Putamen (tissue), 1 donor: ENCODE measurements at regions not wholly inside any gene's neighbourhood (a gene's known extent, or its start where the extent isn't known, plus 50 kb on each side); places are given as distances from the start of the nearest gene placed in this dataset.

Experiments
- DNase-seq: peaks from one replicate; pipeline ENCODE4 v3.0.0-alpha.2; 2016; ENCODE audit warnings: low spot score

- DNase-seq: no peak
These were observed 1052.6 kb downstream of the ADGRL3 start for GRCh38 chr4:62252728-62253127.

DNA sequence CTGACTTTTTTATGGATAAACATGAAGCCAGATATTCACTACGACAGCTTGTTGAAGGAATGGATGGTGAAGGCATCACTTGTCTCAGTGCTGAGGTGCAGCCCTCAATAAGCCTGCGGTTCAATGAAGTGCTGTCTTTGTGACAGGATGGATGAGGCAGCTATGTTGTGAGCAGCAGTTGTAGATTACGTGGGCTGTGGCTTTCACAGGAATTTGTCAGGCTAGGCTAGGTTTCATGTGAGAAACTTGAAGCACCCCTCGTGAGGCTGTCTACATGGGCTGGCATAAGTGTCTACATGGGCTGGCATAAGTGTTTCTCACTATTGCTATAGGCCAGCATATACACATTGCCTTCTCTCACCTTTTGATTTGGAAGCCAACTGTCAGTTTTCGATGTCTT, 1050.0 kb downstream of the ADGRL3 start:
- DNase-seq: no peak

DNA sequence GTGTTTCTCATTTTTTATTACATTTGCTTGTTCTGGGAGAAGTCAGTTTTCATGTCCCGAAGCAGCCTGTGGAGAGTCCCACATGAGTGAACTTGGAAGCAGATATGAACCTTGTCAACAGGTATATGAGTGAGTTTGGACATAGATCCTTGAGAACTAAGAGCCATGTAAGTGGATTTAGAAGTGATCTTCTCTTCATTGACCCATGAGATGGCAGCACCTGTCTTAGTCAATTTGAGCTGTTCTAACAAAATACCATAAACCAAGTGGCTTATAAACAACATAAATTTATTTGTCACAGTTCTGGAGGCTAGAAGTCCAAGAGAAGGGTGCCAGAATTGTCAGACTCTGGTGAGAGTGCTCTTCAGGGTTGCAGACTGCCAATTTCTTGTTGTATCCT, 1043.8 kb downstream of the ADGRL3 start:
- no peak for DNase-seq

- no peak for DNase-seq
These were observed 1035.8 kb downstream of the ADGRL3 start for GRCh38 chr4:62235911-62236310.

- DNase-seq: no peak
These were observed 1032.7 kb downstream of the ADGRL3 start for GRCh38 chr4:62232814-62233213.

GRCh38 chr4:62231994-62232393, 1031.9 kb downstream of the ADGRL3 start:
- DNase-seq: no peak

GRCh38 chr4:62226082-62226481, 1026.0 kb downstream of the ADGRL3 start:
- no peak for DNase-seq

DNA sequence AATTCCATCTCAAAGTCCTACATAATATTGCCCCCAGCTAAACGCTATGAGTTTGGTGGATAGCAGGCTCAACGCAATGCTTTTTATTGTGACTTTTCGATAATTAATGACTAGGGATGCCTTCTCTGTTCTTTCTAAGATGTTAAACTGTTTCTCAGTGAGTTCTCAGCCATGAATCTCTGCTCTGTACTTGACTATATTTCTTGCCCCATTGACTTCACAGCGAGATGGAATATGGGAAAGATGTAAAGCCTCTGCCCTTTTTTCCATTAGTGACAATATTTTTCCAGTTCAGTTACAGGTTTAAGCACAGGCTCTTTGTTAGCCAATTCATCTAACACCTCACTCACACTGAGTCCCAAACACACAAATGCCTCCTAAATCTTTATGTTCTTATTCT, 1022.0 kb downstream of the ADGRL3 start:
- no peak for DNase-seq

DNA sequence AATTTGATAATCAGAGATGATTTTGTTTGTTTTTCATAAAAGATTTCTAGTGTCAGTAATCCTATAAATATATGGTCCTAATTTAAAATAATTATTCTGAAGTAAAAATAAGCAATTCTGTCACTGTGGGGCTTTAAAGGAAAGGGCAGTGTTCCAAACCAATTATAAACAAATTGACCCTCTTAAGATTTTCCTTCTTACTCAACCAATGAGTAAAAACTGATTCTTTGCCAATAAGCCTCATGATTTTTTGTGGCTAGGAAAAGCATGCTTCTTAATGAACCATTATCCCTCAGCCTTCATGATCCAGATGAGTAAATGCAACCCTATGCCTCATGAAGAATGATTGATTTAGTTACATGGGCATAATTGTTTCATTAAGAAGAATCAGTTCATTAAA, 1010.4 kb downstream of the ADGRL3 start:
- no peak for DNase-seq

GRCh38 chr4:62209757-62210485, 1009.8 kb downstream of the ADGRL3 start:
- no peak for DNase-seq

GRCh38 chr4:62208921-62209320, 1008.8 kb downstream of the ADGRL3 start:
- no peak for DNase-seq

DNA sequence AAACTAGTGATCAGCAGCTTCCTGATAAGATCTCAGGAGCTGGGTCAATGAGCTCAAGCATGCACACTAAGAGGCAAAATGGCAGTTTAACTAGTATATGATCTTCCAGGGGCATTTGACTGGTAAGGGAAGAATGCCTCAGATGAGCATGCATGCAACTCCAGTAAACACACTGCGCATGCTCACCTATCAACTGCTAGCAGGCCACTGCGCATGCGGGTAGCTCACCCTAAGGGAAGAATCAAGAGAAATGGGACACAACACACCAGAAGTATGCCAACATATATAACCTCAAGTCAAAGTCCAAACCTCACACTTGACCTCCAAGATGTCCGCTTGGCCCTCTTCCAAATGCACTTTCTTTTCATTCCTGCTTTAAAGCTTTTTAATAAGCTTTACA, 1004.0 kb downstream of the ADGRL3 start:
- no peak for DNase-seq

- no peak for DNase-seq
These were observed 999.2 kb downstream of the ADGRL3 start for GRCh38 chr4:62199291-62199810.

GRCh38 chr4:62196338-62196737, 996.2 kb downstream of the ADGRL3 start:
- DNase-seq: no peak

- DNase-seq: no peak
These were observed 994.2 kb downstream of the ADGRL3 start for GRCh38 chr4:62194342-62194741.

- no peak for DNase-seq
These were observed 993.6 kb downstream of the ADGRL3 start for GRCh38 chr4:62193761-62194160.

- DNase-seq: no peak
These were observed 991.5 kb downstream of the ADGRL3 start for GRCh38 chr4:62191451-62192240.

DNA sequence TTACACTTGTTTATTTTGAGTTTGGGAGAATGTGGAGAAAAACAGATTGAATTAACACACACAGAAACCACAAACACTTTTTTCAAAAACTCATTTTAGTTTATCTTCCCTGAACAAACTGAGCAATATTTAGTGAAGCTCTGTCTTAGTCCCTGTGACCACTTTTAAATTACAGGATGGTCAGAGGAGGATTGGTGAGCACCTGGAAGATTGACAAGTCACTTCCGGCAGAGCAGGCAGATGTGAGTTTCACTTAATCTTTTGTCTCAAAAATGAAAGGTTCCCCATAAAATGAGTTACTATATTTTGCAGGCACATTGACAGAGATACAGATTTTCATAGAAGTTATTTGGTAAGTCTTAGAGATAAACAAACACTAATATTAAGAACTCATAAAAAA, 970.1 kb downstream of the ADGRL3 start:
- no peak for DNase-seq

DNA sequence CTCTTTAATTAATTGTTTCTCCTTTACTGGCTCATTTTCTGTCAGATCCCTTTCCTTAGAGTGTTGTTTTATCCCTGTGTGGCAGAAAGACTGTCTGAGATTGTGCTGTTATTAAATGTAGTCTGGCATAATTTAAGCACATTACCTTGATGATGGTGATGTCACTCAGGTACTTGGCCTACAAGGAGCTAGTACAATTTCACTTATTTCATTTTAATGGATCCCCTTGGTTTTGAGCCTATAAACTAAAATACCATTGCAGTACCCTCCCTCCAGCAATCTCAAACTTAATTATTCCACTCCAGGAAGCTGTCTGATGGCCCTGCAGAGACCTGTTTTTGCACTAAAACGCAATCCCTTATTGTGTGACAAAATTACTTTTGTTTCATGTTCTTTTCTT, 968.6 kb downstream of the ADGRL3 start:
- DNase-seq: no peak

DNA sequence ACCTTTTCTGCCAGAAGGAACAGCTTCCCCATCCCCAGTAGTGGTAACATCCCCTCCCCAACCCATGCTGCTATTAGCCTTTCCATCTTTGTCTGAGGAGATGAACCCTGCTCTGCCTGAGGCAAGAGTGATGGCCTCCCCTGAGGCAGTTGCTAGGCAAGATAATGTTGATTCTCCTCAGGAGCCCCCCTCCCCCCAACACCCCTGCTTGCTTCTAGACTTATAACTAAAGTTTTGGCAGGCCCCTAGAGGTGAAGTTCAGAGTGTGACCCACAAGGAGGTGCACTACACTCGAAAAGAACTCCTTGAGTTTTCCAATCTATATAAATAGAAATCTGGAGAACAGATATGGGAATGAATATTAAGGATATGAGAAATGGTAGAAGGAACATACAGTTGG, 962.5 kb downstream of the ADGRL3 start:
- no peak for DNase-seq

- no peak for DNase-seq
These were observed 961.3 kb downstream of the ADGRL3 start for GRCh38 chr4:62161446-62161845.

- DNase-seq: no peak
These were observed 959.8 kb downstream of the ADGRL3 start for GRCh38 chr4:62159876-62160275.

GRCh38 chr4:62159306-62159705, 959.2 kb downstream of the ADGRL3 start:
- DNase-seq: no peak
